Activated CD4-positive, alpha-beta T cell treated with anti-CD3 and anti-CD28 coated beads, Interleukin-2, amount 50 U/mL, for 16 hours (primary cell): ENCODE measurements at regions not wholly inside any gene's neighbourhood (a gene's known extent, or its start where the extent isn't known, plus 50 kb on each side); places are given as distances from the start of the nearest gene placed in this dataset.

ENCODE experiments used
- DNase-seq: peaks from one replicate; pipeline ENCODE4 v3.0.0-alpha.2; 2020

- DNase-seq = no peak
Observed at GRCh38 chr15:81507831-81508230, 133.8 kb upstream of the TMC3 start.

- DNase-seq = no peak
Observed at GRCh38 chr15:81506936-81507335, 132.9 kb upstream of the TMC3 start.

- no peak for DNase-seq
Observed at GRCh38 chr15:81506071-81506470, 132.1 kb upstream of the TMC3 start.

- no peak for DNase-seq
Observed at GRCh38 chr15:81504170-81504905, 130.3 kb upstream of the TMC3 start.

- DNase-seq = no peak
Observed at GRCh38 chr15:81502439-81502838, 128.4 kb upstream of the TMC3 start.

- no peak for DNase-seq
Observed at GRCh38 chr15:81500081-81500480, 126.1 kb upstream of the TMC3 start.

- DNase-seq = no peak
Observed at GRCh38 chr15:81498294-81498693, 124.3 kb upstream of the TMC3 start.

- DNase-seq = no peak
Observed at GRCh38 chr15:81497238-81497637, 123.2 kb upstream of the TMC3 start.

- DNase-seq = no peak
Observed at GRCh38 chr15:81495780-81496467, 121.9 kb upstream of the TMC3 start.

GRCh38 chr15:81492969-81493645 is 119.1 kb upstream of the TMC3 start:
- no peak for DNase-seq

- DNase-seq = no peak
Observed at GRCh38 chr15:81492331-81492968, 118.4 kb upstream of the TMC3 start.

- DNase-seq = no peak
Observed at GRCh38 chr15:81491414-81492096, 117.5 kb upstream of the TMC3 start.

- no peak for DNase-seq
Observed at GRCh38 chr15:81485806-81486205, 111.8 kb upstream of the TMC3 start.

- no peak for DNase-seq
Observed at GRCh38 chr15:81484086-81484955, 110.3 kb upstream of the TMC3 start.

GRCh38 chr15:81483496-81483895 is 109.5 kb upstream of the TMC3 start:
- DNase-seq = no peak

- DNase-seq = no peak
Observed at GRCh38 chr15:81481346-81481745, 107.3 kb upstream of the TMC3 start.

- peak; percentile 60 for DNase-seq
Observed at GRCh38 chr15:81480645-81481053, 106.6 kb upstream of the TMC3 start.

- DNase-seq = no peak
Observed at GRCh38 chr15:81478354-81478753, 104.3 kb upstream of the TMC3 start.

GRCh38 chr15:81475926-81476325 is 101.9 kb upstream of the TMC3 start:
- no peak for DNase-seq

- DNase-seq = no peak
Observed at GRCh38 chr15:81475471-81475870, 101.5 kb upstream of the TMC3 start.

GRCh38 chr15:81473946-81474345 is 99.9 kb upstream of the TMC3 start:
- no peak for DNase-seq

GRCh38 chr15:81473177-81473576 is 99.2 kb upstream of the TMC3 start:
- DNase-seq = no peak
